GM19043 (cell line): ENCODE measurements at regions not wholly inside any gene's neighbourhood (a gene's known extent, or its start where the extent isn't known, plus 50 kb on each side); places are given as distances from the start of the nearest gene placed in this dataset.
"Not testable (repeated sequence)": the region's sequence is repeated elsewhere in the genome, so short reads cannot be mapped to it uniquely, and the experiment has no call there.

Experiments used
- ATAC-seq: cut with Tn5 transposase; IDR thresholded peaks from one replicate; pipeline ENCODE4 v1.9.1; 2021; ENCODE audit warnings: low read depth; ENCODE audit not compliant: unreplicated experiment

GRCh38 chr9:129307227-129307970 is 129.3 kb upstream of the IER5L start:
- no peak for ATAC-seq

DNA sequence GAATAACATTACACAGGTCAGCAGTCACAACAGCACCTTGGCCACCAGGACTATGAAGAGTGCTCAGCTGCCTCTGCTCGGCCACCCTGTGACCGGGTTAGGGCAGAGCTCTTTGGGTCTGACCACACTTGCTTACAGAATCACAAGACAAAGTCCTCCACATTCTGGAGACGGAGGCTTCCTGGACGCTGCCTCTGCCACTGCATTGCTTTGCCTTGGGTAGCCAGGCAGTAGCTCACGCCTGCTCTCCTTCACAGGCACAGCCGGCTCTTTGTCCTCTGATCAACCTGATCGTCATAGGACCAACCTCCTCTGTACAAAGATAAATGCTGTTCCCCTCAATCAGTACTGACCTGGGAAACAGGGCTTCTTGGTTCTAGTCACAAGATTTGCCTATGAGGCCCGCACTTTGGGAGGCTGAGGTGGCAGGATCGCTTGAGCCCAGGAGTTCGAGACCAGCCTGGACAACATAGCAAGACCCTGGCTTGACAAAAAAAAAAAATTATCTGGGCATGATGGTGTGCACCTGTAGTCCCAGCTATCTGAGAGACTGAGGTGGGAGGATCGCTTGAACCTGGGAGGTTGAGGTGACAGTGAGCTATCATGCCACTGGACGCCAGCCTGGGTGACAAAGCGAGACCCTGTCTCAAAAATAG is 128.4 kb upstream of the IER5L start:
- ATAC-seq, result no peak

GRCh38 chr9:129305246-129305645 is 127.2 kb upstream of the IER5L start:
- no peak for ATAC-seq

DNA sequence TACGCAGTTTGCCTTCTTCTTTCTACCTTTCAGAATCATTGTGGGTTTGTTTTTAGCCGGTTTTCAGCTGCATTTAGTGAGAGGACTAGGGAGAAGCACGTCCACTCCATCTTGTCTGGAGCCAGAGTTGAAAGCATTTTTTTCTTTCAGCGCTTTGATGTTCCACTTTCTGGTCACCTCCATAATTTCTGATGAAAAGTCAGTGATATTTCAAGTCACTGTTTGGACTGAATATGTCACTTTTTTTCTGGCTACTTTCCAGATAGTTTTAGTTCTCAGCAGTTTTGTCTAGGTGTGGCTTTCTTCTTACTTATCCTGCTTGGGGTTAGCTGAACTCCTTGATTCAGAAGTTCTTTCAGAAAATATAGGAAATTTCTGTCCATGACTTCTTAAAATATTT is 123.9 kb upstream of the IER5L start:
- no peak for ATAC-seq

DNA sequence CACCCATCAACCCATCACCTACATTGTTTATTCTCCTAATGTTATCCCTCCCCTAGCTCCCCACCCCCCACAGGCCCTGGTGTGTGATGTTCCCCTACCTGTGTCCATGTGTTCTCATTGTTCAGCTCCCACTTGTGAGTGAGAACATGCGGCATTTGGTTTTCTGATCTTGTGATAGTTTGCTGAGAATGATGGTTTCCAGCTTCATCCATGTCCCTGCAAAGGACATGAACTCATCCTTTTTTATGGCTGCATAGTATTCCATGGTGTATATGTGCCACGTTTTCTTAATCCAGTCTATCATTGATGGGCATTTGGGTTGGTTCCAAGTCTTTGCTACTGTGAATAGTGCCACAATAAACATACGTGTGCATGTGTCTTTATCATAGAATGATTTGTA is 118.1 kb upstream of the IER5L start:
- not testable (repeated sequence) for ATAC-seq

DNA sequence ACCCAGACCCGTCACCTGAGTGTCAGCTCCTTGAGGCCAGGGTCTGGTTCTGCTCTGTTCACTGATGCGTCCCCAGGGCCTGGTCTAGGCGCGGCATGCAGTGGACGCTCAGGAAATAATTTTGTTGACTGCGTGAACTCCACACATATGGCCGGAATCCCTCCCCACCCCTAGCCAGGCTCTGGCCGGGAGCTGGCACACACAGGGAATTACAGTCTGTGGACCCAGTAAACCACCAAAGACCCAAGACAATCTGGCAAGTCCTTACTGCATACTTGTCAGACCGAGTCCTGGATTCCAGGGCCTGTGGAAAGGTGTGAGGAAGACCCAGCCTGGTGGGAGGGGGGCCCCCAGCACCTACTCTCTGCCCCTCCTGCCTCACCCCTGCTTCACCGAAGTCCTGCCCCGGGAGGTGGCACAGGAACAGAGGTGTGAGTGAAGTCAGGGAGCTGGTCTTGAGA is 113.0 kb upstream of the IER5L start:
- no peak for ATAC-seq

- no peak for ATAC-seq
Measured at GRCh38 chr9:129290606-129291005, 112.5 kb upstream of the IER5L start.

- no peak for ATAC-seq
Measured at GRCh38 chr9:129289883-129290282, 111.8 kb upstream of the IER5L start.

DNA sequence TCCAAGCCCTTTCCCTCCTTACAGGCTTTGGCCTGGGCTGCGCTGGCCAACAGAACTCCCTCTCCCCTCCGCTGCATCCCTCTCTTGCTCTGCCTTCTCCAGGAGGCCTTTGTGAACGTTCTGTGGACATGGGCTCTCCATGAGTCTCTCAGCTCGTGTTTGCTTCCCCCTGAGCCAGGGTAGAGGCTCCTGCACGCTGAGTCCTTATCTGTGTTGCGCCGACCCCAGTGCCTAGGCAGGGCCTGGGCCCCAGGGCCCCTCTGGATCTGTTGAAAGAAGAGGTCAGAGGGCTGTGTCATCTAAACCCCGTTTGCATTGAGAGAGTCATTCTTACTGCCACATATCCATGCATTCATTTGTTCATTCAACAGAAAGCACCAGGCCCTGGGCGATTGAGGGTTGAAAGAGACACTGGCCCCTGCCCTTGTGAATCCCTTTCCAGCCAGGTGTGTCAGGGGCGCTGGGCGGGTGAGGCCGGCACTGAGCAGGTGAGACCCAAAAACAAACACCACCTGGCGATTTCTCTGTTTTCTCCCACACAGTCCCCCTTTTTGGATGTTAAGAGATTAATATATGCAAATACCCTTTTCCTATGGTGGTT is 111.2 kb upstream of the IER5L start:
- no peak for ATAC-seq

GRCh38 chr9:129287619-129288305 is 109.7 kb upstream of the IER5L start:
- no peak for ATAC-seq

GRCh38 chr9:129285979-129286772 is 108.1 kb upstream of the IER5L start:
- no peak for ATAC-seq

- no peak for ATAC-seq
Measured at GRCh38 chr9:129285382-129285781, 107.3 kb upstream of the IER5L start.

- no peak for ATAC-seq
Measured at GRCh38 chr9:129284607-129285291, 106.7 kb upstream of the IER5L start.

GRCh38 chr9:129283705-129284606 is 105.9 kb upstream of the IER5L start:
- no peak for ATAC-seq

GRCh38 chr9:129283291-129283691 is 105.2 kb upstream of the IER5L start:
- ATAC-seq, result no peak

GRCh38 chr9:129282731-129283211 is 104.7 kb upstream of the IER5L start:
- no peak for ATAC-seq

GRCh38 chr9:129282272-129282671 is 104.2 kb upstream of the IER5L start:
- ATAC-seq, result no peak

DNA sequence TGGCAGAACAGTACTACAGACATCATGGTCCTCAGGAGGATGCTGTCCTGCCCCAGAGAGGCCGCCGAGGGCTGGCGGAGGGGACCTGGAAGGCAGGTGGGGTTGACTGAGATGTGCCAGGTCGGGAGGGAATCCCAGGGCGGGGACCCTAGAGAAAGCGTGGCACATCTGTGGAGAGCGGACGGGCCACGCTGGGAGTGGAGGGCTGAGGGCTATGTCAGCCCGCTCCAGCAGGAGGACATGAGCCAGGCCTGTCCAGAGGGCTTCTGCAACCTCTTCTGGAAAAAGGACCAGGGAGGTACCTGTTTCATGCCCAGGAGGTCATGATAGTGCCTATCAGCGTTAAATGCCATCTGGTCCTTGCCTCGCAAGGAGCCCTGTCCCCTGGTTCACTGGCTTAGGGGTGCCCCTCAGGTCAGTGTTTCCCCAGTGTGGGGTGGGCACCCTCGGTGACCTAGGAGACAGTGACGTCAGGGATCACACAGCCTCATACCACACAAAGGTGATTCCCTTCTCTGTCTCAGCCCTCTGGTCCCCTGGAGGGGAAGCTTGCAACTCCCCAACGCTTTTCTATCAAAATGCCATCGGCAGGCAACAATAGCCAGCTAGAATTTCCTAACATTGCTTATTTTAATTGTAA is 103.6 kb upstream of the IER5L start:
- no peak for ATAC-seq
